ENCODE measurements at regions not wholly inside any gene's neighbourhood (a gene's known extent, or its start where the extent isn't known, plus 50 kb on each side); places are given as distances from the start of the nearest gene placed in this dataset.

- TF ChIP-seq, protein P1, sequence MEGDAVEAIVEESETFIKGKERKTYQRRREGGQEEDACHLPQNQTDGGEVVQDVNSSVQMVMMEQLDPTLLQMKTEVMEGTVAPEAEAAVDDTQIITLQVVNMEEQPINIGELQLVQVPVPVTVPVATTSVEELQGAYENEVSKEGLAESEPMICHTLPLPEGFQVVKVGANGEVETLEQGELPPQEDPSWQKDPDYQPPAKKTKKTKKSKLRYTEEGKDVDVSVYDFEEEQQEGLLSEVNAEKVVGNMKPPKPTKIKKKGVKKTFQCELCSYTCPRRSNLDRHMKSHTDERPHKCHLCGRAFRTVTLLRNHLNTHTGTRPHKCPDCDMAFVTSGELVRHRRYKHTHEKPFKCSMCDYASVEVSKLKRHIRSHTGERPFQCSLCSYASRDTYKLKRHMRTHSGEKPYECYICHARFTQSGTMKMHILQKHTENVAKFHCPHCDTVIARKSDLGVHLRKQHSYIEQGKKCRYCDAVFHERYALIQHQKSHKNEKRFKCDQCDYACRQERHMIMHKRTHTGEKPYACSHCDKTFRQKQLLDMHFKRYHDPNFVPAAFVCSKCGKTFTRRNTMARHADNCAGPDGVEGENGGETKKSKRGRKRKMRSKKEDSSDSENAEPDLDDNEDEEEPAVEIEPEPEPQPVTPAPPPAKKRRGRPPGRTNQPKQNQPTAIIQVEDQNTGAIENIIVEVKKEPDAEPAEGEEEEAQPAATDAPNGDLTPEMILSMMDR (conservative IDR thresholded peaks at IDR 0.05; ENCODE audit: low read length) = no peak
- no peak for TF ChIP-seq EZH2phosphoT487 (IDR thresholded peaks at IDR 0.05; ENCODE audit: borderline replicate concordance)
These were observed 579.0 kb downstream of the UQCRFS1 start for GRCh38 chr19:28634019-28634328.

Data from Loucy (cell line).